A549 (cell line): ENCODE measurements at regions not wholly inside any gene's neighbourhood (a gene's known extent, or its start where the extent isn't known, plus 50 kb on each side); places are given as distances from the start of the nearest gene placed in this dataset.

ENCODE experiments used
- ATAC-seq, 2 experiments: fragments of 200-7000 bp in 1 of 2; fragments of >200 bp in 1 of 2; cut with Nextera tagmentation in 1 of 2; cut with Tn5 transposase in 1 of 2; 3 replicates each; pipeline versions ENCODE4 v1.8.0 to v1.9.1; 2018 to 2020; ENCODE audit warnings: mild to moderate bottlenecking in 1 of 2, moderate library complexity in 1 of 2
- CTCF ChIA-PET: fragments of 300-600 bp; sonication (Branson Sonifier 250); formaldehyde crosslinking; extraction: SDS; loops from one replicate; lab custom pipeline; 2021; ENCODE audit warnings: antibody characterized with exemption, inconsistent platforms; lab: Yijun Ruan, JAX
- POLR2A ChIA-PET: fragments of 350-600 bp; formaldehyde crosslinking; extraction: SDS; loops from one replicate; lab custom pipeline; 2021; ENCODE audit warnings: antibody characterized with exemption, inconsistent platforms; lab: Yijun Ruan, JAX
- DNase-seq, 2 experiments: peaks; one replicate each; pipeline versions ENCODE4 v3.0.0 to v3.0.0-alpha.2; 2011 to 2016; ENCODE audit warnings: low read depth in 1 of 2, low spot score in 1 of 2
- FAIRE-seq: peaks from 2 replicates; lab custom pipeline; 2011; peaks lifted over from hg19 to GRCh38; lab: Jason Lieb, UNC
- H3K27ac ChIP-seq, 2 experiments: fragments of >200 bp; sonication (Bioruptor Twin); formaldehyde crosslinking; 3 replicates each; pipeline ENCODE4 v1.5.1; 2016 to 2017
- H3K4me1 ChIP-seq: fragments of >200 bp; sonication (Bioruptor Twin); formaldehyde crosslinking; 3 replicates; pipeline ENCODE4 v1.6.1; 2016
- H3K4me2 ChIP-seq: fragments of >200 bp; sonication (Bioruptor Twin); formaldehyde crosslinking; 3 replicates; pipeline ENCODE4 v1.6.1; 2016
- H3K4me3 ChIP-seq: fragments of >200 bp; sonication (Bioruptor Twin); formaldehyde crosslinking; 3 replicates; pipeline ENCODE4 v1.5.1; 2016
- H3K9me3 ChIP-seq: fragments of >200 bp; sonication (Bioruptor Twin); formaldehyde crosslinking; 3 replicates; pipeline ENCODE4 v1.6.1; 2016
- ATOH8 ChIP-seq: fragments of 250-450 bp; sonication (Bioruptor Pico); IDR thresholded peaks from 2 replicates; pipeline ENCODE4 v1.5.0; 2020; ENCODE audit warnings: low read depth, mild to moderate bottlenecking, moderate library complexity
- BCL3 ChIP-seq: fragments of >200 bp; sonication (Bioruptor Twin); formaldehyde crosslinking; IDR thresholded peaks from 3 replicates; pipeline ENCODE4 v1.6.1; 2016
- EHF ChIP-seq: fragments of 250-450 bp; sonication (Bioruptor Pico); IDR thresholded peaks from 2 replicates; pipeline ENCODE4 v1.5.0; 2020; ENCODE audit warnings: mild to moderate bottlenecking
- HES2 ChIP-seq: fragments of >200 bp; sonication (Bioruptor Twin); formaldehyde crosslinking; IDR thresholded peaks from 2 replicates; pipeline ENCODE4 v1.6.1; 2016
- HEYL ChIP-seq: fragments of 250-450 bp; sonication (Bioruptor Pico); IDR thresholded peaks from 2 replicates; pipeline ENCODE4 v1.8.0; 2021; ENCODE audit warnings: mild to moderate bottlenecking, moderate library complexity
- HOXB5 ChIP-seq: fragments of 250-450 bp; sonication (Bioruptor Pico); IDR thresholded peaks from 2 replicates; pipeline ENCODE4 v1.5.0; 2020; ENCODE audit warnings: mild to moderate bottlenecking, moderate library complexity
- JUNB ChIP-seq: fragments of >200 bp; sonication (Bioruptor Twin); formaldehyde crosslinking; IDR thresholded peaks from 2 replicates; pipeline ENCODE4 v1.6.1; 2016
- KDM1A ChIP-seq: fragments of 200-600 bp; sonication (generic); IDR thresholded peaks from 2 replicates; pipeline ENCODE4 v1.6.1; 2016; ENCODE audit warnings: low read depth, mild to moderate bottlenecking
- MAFK ChIP-seq: fragments of 450-650 bp; IDR thresholded peaks from 2 replicates; pipeline ENCODE4 v1.6.1; 2014; ENCODE audit not compliant: partially characterized antibody
- MYC ChIP-seq: IDR thresholded peaks from 2 replicates; pipeline ENCODE4 v1.6.1; 2012; ENCODE audit warnings: mild to moderate bottlenecking, inconsistent platforms, low read length, improper control_type of control experiment, borderline replicate concordance
- NFE2L2 ChIP-seq: fragments of 150-350 bp; conservative IDR thresholded peaks from 2 replicates; pipeline ENCODE4 v1.6.1; 2014; ENCODE audit warnings: low read length
- PBX3 ChIP-seq: IDR thresholded peaks from 2 replicates; pipeline ENCODE4 v1.6.1; 2012
- POLR2A ChIP-seq: IDR thresholded peaks from 2 replicates; pipeline ENCODE4 v1.6.1; 2012; ENCODE audit warnings: mild to moderate bottlenecking, low read length
- SREBF2 ChIP-seq: fragments of 450-650 bp; IDR thresholded peaks from 2 replicates; pipeline ENCODE4 v1.6.1; 2014; ENCODE audit warnings: mild to moderate bottlenecking, moderate library complexity
- TP53 ChIP-seq: fragments of 250-450 bp; sonication (Bioruptor Pico); IDR thresholded peaks from 2 replicates; pipeline ENCODE4 v1.5.0; 2021; ENCODE audit warnings: mild to moderate bottlenecking, moderate library complexity
- WGBS: methylation state at CpG from one replicate; pipeline ENCODE4 v1.1.6; 2017; ENCODE audit errors: missing lambda C conversion rate; 5-methylcytosine and 5-hydroxymethylcytosine counted together

- no peak for DNase-seq
- POLR2A ChIA-PET, result no interaction called here
- Histone ChIP-seq H3K4me2 (no peak overlapping the region), H3K9me3 (no peaks in the 10 kb centered on the region)
- CTCF ChIA-PET, result no interaction called here
- TF ChIP-seq BCL3 (no peak), KDM1A (no peak), SREBF2 (no peak), POLR2A (no peak), MYC (no peak), HES2 (no peak), EHF (no peak), MAFK (no peak)
- TF ChIP-seq, all 56 proteins: peak for 0
- no peak overlapping the region for H3K4me3 ChIP-seq
- WGBS, result no CpG with 5 or more reads among the region's 2 CpGs
- no peaks in the 10 kb centered on the region for H3K4me1 ChIP-seq
- no peak for FAIRE-seq
- no peak overlapping the region for H3K27ac ChIP-seq
- ATAC-seq, result no peak
Measured at GRCh38 chr18:78818961-78819360, 160.7 kb upstream of the SALL3 start.

GRCh38 chr18:78820161-78820834 is 159.3 kb upstream of the SALL3 start:
- FAIRE-seq (no peak), ATAC-seq (no peak), DNase-seq (no peak)
- Histone ChIP-seq H3K4me3 (no peak overlapping the region), H3K4me2 (no peak overlapping the region), H3K9me3 (no peaks in the 10 kb centered on the region), H3K4me1 (no peaks in the 10 kb centered on the region), H3K27ac (no peak overlapping the region)
- TF ChIP-seq HEYL, result no peak
- TF ChIP-seq JUNB, result no peak
- no peak for TF ChIP-seq NFE2L2
- TF ChIP-seq TP53 (CRISPR knock-in tag), result no peak
- TF ChIP-seq HOXB5 (CRISPR knock-in tag), result no peak
- no peak for TF ChIP-seq EHF
- TF ChIP-seq ATOH8 (CRISPR knock-in tag), result no peak
- ChIA-PET CTCF (interaction anchor here (0.6 kb wide), 1 partner anchor 52 kb away, joined by 3 read pairs; no protein-coding TSS in a partner anchor), POLR2A (no interaction called here)
- 50% methylated on average over 14 of the region's 14 CpGs for WGBS

- H3K4me3 ChIP-seq, result no peak overlapping the region
Measured at GRCh38 chr18:78821396-78821795, 158.2 kb upstream of the SALL3 start.

More at GRCh38 chr18:78821396-78821795, 158.2 kb upstream of the SALL3 start:
- no peak overlapping the region for H3K27ac ChIP-seq
- H3K9me3 ChIP-seq, result no peaks in the 10 kb centered on the region
- DNase-seq, result no peak
- ATAC-seq, result no peak
- no peak for TF ChIP-seq PBX3
- no peaks in the 10 kb centered on the region for H3K4me1 ChIP-seq
- no peak for FAIRE-seq
- WGBS, result 14% methylated on average over 6 of the region's 9 CpGs
- ChIA-PET POLR2A (no interaction called here), CTCF (no interaction called here)
- no peak overlapping the region for H3K4me2 ChIP-seq
